ENCODE measurements at regions not wholly inside any gene's neighbourhood (a gene's known extent, or its start where the extent isn't known, plus 50 kb on each side); places are given as distances from the start of the nearest gene placed in this dataset.
A peak's percentile ranks its signal among the peaks of the same experiment; 100 is the strongest.

GRCh38 chr22:48953103-48953720 is 874.5 kb downstream of the BRD1 start:
- WGBS, 2 donors, result 77 to 82% methylated on average over 11 of the region's 11 CpGs
- no peak for DNase-seq

GRCh38 chr22:48952256-48953102 is 875.2 kb downstream of the BRD1 start:
- Histone ChIP-seq H3K4me1 (no peaks in the 10 kb centered on the region), H3K36me3 (no peaks in the 10 kb centered on the region), H3K27ac (no peak overlapping the region), H3K9me3 (no peaks in the 10 kb centered on the region), H3K4me3 (no peak overlapping the region), H3K27me3 (peaks cover 0 to 34% (median 0%) of the 10 kb centered on the region in 3 donors)
- intact Hi-C loops (cut with DNase I), result no loop called here
- 70 to 81% methylated on average over 19 of the region's 19 CpGs for WGBS, 2 donors
- TF ChIP-seq POLR2AphosphoS5 (IDR thresholded peaks at IDR 0.05), result no peak
- TF ChIP-seq POLR2A (IDR thresholded peaks at IDR 0.05), result no peak
- TF ChIP-seq, protein P1, sequence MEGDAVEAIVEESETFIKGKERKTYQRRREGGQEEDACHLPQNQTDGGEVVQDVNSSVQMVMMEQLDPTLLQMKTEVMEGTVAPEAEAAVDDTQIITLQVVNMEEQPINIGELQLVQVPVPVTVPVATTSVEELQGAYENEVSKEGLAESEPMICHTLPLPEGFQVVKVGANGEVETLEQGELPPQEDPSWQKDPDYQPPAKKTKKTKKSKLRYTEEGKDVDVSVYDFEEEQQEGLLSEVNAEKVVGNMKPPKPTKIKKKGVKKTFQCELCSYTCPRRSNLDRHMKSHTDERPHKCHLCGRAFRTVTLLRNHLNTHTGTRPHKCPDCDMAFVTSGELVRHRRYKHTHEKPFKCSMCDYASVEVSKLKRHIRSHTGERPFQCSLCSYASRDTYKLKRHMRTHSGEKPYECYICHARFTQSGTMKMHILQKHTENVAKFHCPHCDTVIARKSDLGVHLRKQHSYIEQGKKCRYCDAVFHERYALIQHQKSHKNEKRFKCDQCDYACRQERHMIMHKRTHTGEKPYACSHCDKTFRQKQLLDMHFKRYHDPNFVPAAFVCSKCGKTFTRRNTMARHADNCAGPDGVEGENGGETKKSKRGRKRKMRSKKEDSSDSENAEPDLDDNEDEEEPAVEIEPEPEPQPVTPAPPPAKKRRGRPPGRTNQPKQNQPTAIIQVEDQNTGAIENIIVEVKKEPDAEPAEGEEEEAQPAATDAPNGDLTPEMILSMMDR (IDR thresholded peaks at IDR 0.05), result no peak
- TF ChIP-seq EP300 (IDR thresholded peaks at IDR 0.05), result no peak
- peak; percentile 45 for DNase-seq

More at GRCh38 chr22:48953103-48953720, 874.5 kb downstream of the BRD1 start:
- TF ChIP-seq, protein P1 (IDR thresholded peaks at IDR 0.05), result no peak
- TF ChIP-seq POLR2AphosphoS5 (IDR thresholded peaks at IDR 0.05), result no peak
- TF ChIP-seq EP300 (IDR thresholded peaks at IDR 0.05), result no peak
- no peak for TF ChIP-seq POLR2A (IDR thresholded peaks at IDR 0.05)
- Histone ChIP-seq H3K27ac (no peak overlapping the region), H3K4me1 (no peaks in the 10 kb centered on the region), H3K36me3 (no peaks in the 10 kb centered on the region), H3K4me3 (no peak overlapping the region), H3K27me3 (peaks cover 0 to 34% (median 0%) of the 10 kb centered on the region in 3 donors), H3K9me3 (no peaks in the 10 kb centered on the region)
- intact Hi-C loops (cut with DNase I), result no loop called here

- intact Hi-C loops (cut with DNase I), result no loop called here
- H3K27me3 ChIP-seq, result peaks cover 0 to 34% (median 0%) of the 10 kb centered on the region in 3 donors
- H3K36me3 ChIP-seq, result no peaks in the 10 kb centered on the region
- H3K4me1 ChIP-seq, result no peaks in the 10 kb centered on the region
- H3K27ac ChIP-seq, result no peak overlapping the region
- no peak overlapping the region for H3K4me3 ChIP-seq
- WGBS, 2 donors, result 73 to 87% methylated on average over 6 of the region's 6 CpGs
- TF ChIP-seq POLR2AphosphoS5 (IDR thresholded peaks at IDR 0.05) (no peak), POLR2A (IDR thresholded peaks at IDR 0.05) (no peak), EP300 (IDR thresholded peaks at IDR 0.05) (no peak)
- TF ChIP-seq, protein P1 (IDR thresholded peaks at IDR 0.05), result no peak
- DNase-seq, result peak; percentile 38
- no peaks in the 10 kb centered on the region for H3K9me3 ChIP-seq
Measured at GRCh38 chr22:48951836-48952235, 875.8 kb downstream of the BRD1 start.

DNA sequence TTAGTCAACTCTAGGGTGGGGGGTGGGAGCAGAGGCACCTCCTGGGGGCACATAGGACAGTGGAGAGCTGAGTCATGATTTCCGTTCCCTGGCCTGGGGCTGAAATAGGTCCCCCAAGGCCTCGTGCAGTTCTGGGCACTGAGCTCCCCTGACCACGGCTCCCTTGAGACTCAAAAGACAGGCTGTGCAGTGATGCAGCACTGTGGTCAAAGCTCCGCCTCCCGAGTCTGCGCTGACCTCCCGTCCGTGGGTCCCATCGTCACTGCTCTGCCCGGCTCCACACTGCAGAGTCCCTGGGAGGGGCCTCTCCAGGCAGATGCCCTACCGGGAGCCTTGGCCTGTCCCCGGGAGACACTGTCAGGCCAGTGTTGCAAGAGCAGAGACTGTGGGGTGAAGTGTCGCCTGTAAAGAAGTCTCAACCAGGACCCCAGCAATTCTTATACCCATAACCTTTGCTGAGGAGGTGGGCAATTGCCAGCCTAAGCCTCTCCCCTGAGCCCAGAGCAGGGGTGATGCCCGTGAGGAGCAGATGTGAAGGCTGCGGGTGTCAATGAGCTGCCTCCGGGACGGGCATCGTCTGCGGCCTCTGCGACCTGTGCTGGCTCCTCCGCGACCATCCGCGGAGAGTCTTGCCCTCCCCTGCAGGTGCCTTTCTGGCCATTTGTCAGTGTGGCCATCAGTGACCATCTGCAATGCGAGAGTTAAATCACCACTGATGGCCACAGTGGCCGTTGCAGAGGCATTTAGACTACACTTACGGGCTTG is 877.3 kb downstream of the BRD1 start:
- H3K4me3 ChIP-seq, result no peak overlapping the region
- H3K27ac ChIP-seq, result no peak overlapping the region
- no peaks in the 10 kb centered on the region for H3K4me1 ChIP-seq
- H3K36me3 ChIP-seq, result no peaks in the 10 kb centered on the region
- DNase-seq, result peak; percentile 58
- intact Hi-C loops (cut with DNase I), result no loop called here
- no peaks in the 10 kb centered on the region for H3K9me3 ChIP-seq
- H3K27me3 ChIP-seq, result peaks cover 0 to 34% (median 0%) of the 10 kb centered on the region in 3 donors
- TF ChIP-seq POLR2AphosphoS5 (IDR thresholded peaks at IDR 0.05), result no peak
- no peak for TF ChIP-seq EP300 (IDR thresholded peaks at IDR 0.05)
- TF ChIP-seq, protein P1 (IDR thresholded peaks at IDR 0.05), result no peak
- 68 to 74% methylated on average over 27 of the region's 27 CpGs for WGBS, 2 donors
